GM21529 (cell line): ENCODE measurements at regions not wholly inside any gene's neighbourhood (a gene's known extent, or its start where the extent isn't known, plus 50 kb on each side); places are given as distances from the start of the nearest gene placed in this dataset.
"Not testable (repeated sequence)": the region's sequence is repeated elsewhere in the genome, so short reads cannot be mapped to it uniquely, and the experiment has no call there.

Source experiments
- ATAC-seq: cut with Tn5 transposase; IDR thresholded peaks from one replicate; pipeline ENCODE4 v1.9.1; 2021; ENCODE audit not compliant: unreplicated experiment

DNA sequence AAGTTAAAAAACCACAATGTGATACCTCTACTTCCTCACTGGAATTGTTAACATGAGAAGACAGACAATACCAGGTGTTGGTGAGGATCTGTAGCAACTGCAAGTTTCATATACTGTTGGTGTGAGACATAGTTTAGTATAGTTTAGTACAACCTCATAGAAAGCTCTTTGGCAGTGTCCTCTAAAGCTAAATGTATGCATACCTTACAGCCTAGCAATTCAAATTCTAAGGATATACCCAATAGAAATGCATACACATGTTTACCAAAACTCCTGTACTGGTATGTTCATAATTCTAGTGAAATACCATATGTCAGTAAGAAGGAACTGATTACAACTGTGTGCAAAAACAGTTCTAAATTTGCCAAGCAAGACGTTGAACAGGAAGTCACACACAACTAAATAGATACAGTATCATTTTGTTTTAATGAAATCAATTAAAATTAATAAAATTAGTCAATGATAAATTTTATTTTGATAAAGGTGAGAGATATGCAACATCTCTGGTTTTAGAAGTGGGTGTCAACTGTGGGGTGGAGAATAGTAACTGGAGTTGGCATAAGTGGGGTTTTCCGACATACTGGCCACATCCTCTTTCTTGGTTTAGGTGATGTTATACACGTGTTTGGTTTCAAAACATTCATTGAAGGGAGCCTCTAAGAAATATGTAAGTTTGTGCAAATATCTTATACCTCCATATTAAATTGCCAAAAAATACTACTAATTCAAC, 450.7 kb downstream of the PTPRC start:
- ATAC-seq, result peak; percentile 92

DNA sequence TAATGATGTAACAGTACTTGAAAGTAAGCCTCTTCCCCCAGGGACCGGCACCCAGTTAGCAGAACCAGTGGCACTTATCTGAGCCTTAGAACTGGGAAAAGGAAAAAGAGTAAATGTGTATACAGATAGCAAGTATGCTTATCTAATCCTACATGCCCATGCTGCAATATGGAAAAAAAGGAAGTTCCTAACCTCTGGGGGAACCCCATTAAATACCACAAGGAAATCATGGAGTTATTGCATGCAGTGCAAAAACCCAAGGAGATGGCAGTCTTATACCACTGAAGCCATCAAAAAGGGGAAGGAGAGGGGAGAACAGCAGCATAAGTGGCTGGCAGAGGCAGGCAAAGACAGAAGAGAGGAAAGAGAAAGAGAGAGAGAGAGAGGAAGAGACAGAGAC, 456.8 kb downstream of the PTPRC start:
- not testable (repeated sequence) for ATAC-seq

DNA sequence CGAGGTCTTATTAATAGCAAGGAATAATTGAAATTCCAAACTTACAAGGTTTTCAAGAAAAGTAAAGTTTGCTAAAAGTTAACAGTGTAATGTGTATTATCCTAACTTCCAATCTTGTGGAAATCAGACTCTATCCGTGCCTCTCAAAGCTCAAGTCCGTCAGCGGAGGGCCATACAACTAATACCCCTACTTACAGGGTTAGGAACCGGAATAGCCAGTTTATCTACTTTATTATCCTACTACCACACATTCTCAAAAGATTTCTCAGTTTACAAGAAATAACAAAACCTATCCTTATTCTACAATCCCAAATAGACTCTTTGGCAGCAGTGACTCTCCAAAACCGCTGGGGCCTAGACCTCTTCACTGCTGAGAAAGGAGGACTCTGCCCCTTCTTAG, 457.8 kb downstream of the PTPRC start:
- ATAC-seq, result no peak

DNA sequence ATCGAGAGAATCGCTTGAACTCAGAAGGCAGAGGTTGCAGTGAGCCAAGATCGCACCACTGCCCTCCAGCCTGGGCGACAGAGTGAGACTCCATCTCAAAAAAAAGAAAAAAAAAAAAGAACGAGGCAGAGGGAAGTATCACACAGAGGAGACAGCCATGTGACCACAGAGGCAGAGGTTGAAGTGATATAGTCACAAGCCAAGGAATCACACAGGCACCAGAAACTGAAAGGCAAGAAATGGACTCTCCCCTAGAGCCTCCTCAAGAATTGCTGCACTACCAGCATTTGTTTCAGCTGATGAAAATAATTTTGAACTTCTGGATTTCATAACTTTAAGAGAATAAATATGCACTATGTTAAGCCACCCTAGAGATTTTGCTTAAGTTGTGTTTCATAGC, 459.6 kb downstream of the PTPRC start:
- ATAC-seq, result no peak

DNA sequence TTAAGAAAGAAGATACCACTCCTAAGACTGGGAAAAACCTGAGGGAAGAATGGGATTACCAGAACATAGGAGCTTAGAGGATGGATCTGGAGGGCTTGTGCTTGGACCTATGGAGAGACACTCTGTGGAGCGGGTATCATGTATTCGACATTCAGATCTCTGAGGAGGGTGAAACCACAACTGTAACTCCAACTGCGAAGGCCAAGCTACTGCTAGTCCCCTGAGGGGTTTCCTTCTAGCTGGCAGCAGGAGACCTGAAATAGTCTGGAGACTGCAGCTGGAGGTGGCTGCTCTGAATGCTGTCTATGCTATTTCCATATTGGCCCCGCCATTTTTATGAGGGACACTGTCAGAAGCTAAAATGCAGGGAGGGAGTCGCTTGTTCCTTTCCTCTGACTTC, 462.3 kb downstream of the PTPRC start:
- no peak for ATAC-seq

DNA sequence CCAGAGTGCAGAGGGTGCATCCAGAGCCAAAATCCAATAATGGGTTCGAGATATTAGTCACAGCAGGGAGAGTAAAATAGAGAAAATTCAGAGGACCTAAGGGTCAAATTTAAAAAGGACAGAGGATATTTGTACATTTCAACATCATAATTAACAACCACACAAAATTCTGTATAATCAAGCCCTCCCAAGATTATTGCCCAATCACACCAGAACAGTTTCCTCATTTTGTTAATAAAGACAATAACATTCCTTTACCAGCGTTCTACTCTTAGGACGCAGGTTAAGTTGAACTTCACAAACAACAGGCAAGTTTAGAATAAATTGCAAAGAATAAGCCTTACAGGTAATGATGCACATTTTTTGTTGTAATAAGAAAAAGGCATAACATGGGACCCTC, 462.8 kb downstream of the PTPRC start:
- ATAC-seq, result no peak

DNA sequence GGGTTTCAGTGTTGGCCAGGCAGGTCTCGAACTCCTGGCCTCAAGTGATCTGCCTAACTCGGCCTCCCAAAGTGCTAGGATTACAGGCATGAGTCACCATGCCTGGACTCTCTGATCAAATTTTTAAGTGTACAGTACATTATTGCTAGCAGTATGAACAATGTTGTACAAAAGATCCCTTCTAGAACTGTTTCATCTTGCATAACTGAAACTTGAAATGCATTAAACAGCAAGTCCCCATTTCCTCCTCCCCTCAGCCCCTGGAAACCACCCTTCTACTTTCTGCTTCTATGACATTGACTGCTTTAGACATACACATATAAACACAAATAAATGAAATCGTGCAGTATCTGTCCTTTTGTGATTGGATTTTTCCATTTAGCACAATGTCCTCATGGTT, 463.4 kb downstream of the PTPRC start:
- ATAC-seq, result peak; percentile 66

DNA sequence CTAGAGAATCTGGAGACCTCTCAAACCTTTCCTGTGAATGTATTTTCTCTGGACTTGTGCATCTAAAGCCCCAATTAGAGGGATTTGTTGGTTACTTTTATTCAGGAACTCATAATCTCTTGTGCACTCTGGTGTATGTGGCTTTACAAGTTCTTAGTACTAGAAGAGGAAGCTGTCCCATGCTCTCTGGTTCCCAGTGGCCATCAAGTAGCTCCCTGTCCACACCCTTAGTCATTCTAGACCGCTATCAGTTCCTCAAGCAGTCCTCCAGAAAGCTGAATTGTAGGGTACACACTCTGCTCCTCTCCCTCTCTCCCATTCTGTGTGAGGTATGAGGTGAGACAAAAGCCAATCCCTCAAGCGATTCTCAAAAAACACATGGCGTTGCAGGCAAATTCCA, 470.3 kb downstream of the PTPRC start:
- ATAC-seq, result no peak

DNA sequence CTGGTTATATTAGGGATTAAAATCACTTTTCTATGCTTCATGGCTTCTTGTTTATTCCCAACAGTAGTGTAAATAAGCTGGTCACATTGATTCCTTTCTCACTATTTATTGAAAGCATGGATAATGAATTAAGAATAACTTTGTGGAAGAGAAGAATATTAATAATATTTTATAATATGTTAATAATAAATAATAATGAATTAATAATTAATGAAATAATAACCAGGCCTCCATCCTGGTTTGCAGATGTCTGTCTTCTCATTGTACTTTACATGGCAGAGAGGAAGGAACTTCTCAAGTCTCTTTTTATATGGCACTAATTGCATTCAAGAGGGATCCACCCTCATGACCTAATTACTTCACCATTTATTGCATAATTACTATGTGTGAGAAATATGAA, 473.5 kb downstream of the PTPRC start:
- no peak for ATAC-seq

DNA sequence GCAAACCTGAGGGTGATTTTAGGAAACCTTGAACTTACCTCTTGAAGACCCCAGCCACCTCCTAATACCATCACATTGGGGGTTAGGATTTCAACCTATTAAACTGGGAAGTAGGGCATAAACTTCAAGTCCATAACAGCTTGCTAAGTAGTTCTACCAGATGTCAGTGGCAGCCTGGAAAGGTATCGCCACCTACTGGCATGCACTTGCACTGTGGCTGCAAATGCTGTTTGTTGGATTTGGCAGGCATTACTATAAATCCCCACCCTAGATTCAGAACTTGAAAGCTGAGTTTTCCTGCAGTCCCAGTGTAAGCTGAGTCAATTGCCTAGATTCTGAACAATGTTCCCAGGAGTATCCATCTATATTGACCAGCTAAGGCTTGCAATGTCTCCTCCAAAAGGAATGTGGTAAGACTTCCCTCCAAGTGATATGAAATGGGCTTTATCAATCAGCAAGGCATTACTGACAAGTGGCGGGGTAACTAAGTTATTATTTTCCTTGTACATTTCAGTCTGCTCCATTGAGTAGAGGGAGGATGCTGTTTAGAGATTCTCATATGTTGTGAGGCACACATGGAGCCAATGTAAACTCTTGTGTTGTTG, 474.5 kb downstream of the PTPRC start:
- ATAC-seq, result no peak

DNA sequence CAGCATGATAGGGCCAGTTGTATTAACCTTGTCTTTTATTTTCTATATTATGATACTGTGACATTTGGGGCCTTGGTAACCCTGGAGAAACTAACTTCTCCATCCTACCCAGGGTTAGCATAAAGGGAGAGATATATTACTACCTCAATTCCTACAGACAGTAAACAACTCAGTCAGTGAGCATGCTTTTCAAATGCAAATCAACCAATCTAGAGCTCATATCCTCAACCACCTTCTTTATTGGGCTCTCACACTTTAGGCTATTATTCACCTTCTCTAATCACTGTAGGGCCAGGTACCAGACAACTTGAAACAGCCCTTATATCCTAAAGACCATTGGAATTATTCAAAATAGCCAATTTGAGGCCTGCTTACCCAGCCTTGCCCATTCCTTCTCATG, 477.6 kb downstream of the PTPRC start:
- no peak for ATAC-seq

DNA sequence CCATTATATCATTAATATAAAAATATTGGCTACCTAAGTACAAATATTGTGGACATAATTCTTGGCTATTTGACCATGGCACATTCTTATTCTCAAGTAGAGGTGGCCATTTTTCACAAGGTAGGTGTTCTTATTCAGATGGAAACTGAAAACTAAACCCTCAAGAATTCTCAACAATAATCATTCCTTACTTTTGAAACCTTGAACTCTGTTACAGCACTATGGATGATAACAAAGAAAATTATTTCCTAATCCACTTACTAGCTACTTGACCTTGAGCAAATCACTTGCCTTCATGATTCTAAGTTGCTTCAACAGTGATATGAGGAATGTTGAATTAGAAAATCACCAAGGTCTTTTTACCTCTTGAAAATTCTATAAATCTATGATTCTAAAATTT, 482.2 kb downstream of the PTPRC start:
- ATAC-seq, result no peak

DNA sequence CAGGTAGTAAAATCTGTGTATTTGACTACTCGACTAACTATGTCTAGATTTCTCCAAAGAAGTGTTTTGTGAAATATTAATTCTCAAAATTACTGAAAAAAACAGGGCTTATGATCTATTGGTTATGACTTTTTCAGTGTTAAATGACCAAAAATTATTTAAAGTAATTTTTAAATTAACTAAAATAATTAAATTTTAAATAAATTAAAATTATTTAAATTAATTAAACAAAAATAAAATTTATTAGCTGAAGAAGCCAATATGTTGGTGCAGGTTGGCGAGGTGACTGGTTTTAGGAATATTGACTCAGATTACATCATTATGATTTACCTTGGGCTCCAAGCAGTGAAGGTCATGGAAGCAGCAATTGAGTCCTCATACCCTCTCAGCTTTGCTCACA, 483.2 kb downstream of the PTPRC start:
- no peak for ATAC-seq

DNA sequence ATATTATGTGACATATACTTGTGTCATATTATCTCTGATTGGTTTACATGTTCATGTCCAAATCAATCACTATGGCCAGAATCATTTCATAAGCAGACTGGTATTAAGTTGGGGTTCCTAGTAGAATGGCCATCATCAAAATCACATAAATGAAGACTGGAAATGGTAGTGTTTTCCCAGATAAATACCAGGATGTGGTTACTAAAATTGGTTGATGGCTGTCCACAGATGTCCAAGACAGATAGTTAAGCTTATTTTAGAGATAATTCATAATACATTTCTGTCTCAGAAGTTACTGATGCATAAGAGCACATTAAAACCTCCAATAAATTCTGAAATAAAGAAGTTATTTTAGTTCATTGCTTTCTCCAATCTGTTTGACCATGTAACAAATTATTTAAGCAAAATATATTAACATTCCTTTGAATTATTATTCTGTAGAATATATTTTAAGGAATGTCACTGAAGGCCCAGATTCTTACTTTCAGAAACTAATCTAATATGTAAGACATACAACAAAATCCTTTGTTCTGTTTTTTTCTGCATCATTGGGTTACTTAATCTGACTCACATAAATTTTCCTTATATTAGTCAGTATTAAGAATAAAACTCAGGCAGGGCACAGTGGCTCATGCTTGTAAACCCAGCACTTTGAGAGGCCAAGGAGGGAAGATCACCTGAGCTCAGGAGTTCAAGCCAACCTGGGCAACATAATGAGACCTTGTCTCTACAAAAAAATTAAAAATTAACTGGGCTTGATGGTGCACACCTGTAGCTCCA, 483.9 kb downstream of the PTPRC start:
- ATAC-seq, result no peak

DNA sequence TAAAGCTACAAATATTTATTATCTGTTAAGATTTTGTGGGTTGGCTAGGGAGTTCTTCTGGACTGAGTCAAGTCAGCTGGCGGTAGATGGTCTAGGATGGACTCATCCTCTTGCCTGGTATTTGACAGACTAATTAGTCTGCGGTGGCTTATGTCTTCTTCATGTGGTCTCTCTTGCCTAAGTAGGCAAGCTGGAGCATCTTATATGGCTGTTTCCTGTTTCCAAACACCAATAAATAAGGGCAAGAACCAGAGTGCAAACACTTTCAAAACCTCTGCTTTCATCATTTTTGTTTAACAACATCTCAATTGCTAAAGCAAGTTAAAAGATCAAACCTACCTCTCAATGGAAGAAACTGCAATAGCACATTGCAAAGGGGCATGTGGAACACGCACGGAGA, 484.8 kb downstream of the PTPRC start:
- ATAC-seq, result no peak

DNA sequence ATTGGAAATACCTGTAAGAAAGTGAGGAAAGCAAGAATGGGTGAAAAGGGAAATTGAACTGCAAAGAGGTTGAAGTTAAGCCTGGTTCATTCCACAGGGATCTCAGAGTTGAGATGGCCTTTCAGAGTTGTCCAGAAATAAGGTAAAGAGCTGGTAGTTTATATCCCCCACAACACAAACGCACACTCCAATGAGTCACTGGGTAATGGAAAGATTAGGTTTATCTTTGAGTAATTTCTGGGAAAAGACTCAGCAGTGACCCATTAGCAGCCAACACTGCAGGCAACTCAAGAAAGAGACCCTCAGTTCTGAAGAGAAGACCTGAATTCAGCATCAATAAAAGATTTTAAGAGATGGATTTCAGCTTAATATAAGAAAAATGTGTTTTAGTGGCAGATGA, 485.5 kb downstream of the PTPRC start:
- ATAC-seq, result no peak

DNA sequence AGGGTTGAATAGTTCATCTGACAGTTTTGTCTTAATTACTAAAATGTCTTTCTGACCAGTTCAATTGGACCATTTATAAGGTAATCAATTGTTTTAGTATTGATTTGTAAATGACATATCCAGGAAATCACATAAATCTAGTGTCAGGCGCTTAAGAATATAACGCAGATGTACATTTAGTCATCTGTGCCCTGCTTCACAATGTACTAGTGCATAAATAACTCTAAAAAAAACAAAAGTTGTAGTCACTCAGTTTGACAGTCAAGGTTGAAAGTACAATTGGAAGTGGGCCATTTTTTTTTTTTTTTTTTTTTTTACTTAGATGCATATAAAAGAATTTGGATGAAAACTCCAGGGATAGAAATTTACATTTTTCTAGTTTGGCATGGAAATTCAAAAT, 490.4 kb downstream of the PTPRC start:
- no peak for ATAC-seq

DNA sequence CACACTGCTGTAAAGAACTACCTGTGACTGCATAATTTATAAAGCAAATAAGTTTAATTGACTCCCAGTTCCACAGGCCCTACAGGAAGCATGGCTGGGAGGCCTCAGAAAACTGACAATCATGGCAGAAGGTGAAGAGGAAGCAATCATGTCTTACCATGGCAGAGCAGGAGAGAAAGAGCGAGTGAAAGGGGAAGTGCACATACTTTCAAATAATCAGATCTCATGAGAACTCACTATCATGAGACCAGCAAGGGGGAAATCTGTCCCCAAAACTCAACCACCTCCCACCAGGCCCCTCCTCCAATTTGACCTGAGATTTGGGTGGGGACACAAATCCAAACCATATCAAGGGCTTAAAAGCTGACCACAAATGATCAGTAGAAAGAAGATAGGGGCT, 493.2 kb downstream of the PTPRC start:
- ATAC-seq, result no peak

DNA sequence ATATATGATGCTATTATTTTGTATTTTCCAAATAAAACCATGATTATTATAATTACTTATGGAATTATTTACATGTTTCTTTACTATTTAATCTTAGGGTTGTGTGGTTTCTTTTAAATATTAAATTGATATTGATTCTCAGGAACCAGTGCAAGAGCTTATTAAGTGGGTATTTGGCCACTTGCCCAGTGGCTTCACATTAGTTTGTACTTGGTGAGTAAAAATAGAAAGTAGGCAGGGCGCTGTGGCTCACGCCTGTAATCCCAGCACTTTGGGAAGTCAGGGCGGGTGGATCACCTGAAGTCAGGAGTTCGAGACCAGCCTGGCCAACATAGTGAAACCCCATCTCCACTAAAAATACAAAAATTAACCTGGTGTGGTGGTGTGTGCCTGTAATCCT, 497.1 kb downstream of the PTPRC start:
- ATAC-seq, result no peak

DNA sequence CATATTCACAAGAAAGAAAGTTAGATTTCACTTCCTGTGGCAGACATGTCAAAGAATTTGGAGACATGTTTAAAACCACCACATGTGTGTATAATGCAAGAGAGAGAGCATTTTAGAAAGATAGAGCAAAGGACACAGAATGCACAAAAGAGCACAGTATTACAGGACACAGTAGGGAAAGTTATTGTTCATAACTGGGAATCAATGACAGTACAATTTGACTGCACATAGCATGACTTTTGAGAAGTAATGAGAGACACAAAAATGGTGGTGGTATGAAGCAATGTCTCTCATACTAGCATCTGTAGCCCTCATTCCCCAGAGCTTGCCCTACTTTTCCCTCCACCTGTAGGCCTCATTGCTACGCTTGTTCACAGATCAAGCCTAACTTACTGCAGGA, 499.2 kb downstream of the PTPRC start:
- ATAC-seq, result no peak

DNA sequence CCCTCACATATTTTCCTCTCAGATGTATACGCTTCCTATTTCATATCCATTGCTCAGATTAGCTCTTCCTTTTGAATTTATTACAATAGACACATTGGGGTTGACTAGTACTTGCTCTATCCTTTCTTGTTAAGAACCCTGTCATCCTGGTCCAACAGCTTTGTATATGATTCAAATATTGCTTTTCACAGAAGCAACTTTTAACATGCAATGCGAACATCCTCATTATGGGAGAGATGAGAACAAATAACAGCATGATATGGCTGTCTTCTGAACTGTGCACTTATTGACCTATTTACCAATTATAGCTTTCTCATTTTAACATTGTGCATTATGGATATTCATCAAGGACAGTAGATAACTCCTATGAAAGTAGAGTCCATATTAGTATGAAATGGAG, 510.8 kb downstream of the PTPRC start:
- ATAC-seq, result no peak

DNA sequence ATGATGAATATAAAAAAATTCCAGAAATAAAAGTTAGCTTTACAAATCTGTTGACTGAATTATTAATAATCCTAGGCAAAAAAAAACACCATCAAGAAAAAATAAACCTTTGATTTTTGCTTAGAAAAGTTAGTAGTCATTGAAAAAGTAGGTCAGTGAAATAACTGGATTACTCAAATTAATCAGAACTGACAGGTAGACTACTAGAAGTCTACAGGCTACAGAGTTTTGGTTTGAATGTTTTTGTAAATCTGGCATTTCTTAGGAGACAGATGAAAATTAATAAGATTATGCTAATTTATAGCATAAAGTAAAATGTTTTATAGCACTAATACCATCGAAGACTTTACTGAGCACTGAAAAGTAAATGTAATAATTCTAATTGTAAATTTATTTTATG, 511.9 kb downstream of the PTPRC start:
- ATAC-seq, result no peak
